ENCODE measurements at regions not wholly inside any gene's neighbourhood (a gene's known extent, or its start where the extent isn't known, plus 50 kb on each side); places are given as distances from the start of the nearest gene placed in this dataset.

- TF ChIP-seq REST (IDR thresholded peaks at IDR 0.05; ENCODE audit: insufficient read depth in 1 of 2, low read depth in 2 of 2, low read length in 2 of 2) (no peak), POLR2AphosphoS5 (IDR thresholded peaks at IDR 0.05; ENCODE audit: low read depth, low read length) (no peak), TAF1 (IDR thresholded peaks at IDR 0.05; ENCODE audit: borderline replicate concordance, insufficient read depth, low read length) (no peak), SIN3A (IDR thresholded peaks at IDR 0.05; ENCODE audit: borderline replicate concordance, insufficient read depth, low read length) (no peak), FOXP2 (optimal IDR thresholded peaks at IDR 0.05; ENCODE audit: borderline replicate concordance, extremely low read depth, extremely low read length, insufficient read depth) (no peak)
Measured at GRCh38 chr18:39531659-39532058, 1966.1 kb upstream of the CELF4 start.

All from PFSK-1 (cell line).